CD4-positive, alpha-beta T cell treated with Interleukin-10 for 1 hour (primary cell): ENCODE measurements at regions not wholly inside any gene's neighbourhood (a gene's known extent, or its start where the extent isn't known, plus 50 kb on each side); places are given as distances from the start of the nearest gene placed in this dataset.

Experiments
- DNase-seq: peaks from one replicate; pipeline ENCODE4 v3.0.0-alpha.2; 2020

GRCh38 chr14:100399052-100399849, 76.1 kb downstream of the SLC25A47 start:
- no peak for DNase-seq

GRCh38 chr14:100400115-100400514, 77.0 kb downstream of the SLC25A47 start:
- no peak for DNase-seq

GRCh38 chr14:100401031-100401692, 78.0 kb downstream of the SLC25A47 start:
- DNase-seq: no peak

- DNase-seq: no peak
These were observed 78.7 kb downstream of the SLC25A47 start for GRCh38 chr14:100401792-100402191.

- DNase-seq: no peak
These were observed 79.5 kb downstream of the SLC25A47 start for GRCh38 chr14:100402631-100403030.

- DNase-seq: no peak
These were observed 80.0 kb downstream of the SLC25A47 start for GRCh38 chr14:100403105-100403504.

- DNase-seq: no peak
These were observed 80.7 kb downstream of the SLC25A47 start for GRCh38 chr14:100403802-100404365.

GRCh38 chr14:100404419-100404818, 81.3 kb downstream of the SLC25A47 start:
- no peak for DNase-seq

GRCh38 chr14:100405760-100406455, 82.8 kb downstream of the SLC25A47 start:
- DNase-seq: no peak

GRCh38 chr14:100406505-100407131, 83.5 kb downstream of the SLC25A47 start:
- DNase-seq: peak; percentile 44

GRCh38 chr14:100407376-100408102, 84.4 kb downstream of the SLC25A47 start:
- no peak for DNase-seq

- DNase-seq: peak; percentile 30
These were observed 85.3 kb downstream of the SLC25A47 start for GRCh38 chr14:100408350-100409002.

GRCh38 chr14:100409003-100409360, 85.8 kb downstream of the SLC25A47 start:
- DNase-seq: no peak

- DNase-seq: no peak
These were observed 86.5 kb downstream of the SLC25A47 start for GRCh38 chr14:100409651-100410050.

GRCh38 chr14:100410056-100410565, 87.0 kb downstream of the SLC25A47 start:
- DNase-seq: no peak

GRCh38 chr14:100413699-100414098, 90.6 kb downstream of the SLC25A47 start:
- DNase-seq: no peak

GRCh38 chr14:100415226-100415625, 92.1 kb downstream of the SLC25A47 start:
- no peak for DNase-seq

- DNase-seq: no peak
These were observed 93.0 kb downstream of the SLC25A47 start for GRCh38 chr14:100416081-100416680.

GRCh38 chr14:100416921-100417860, 94.1 kb downstream of the SLC25A47 start:
- no peak for DNase-seq

GRCh38 chr14:100419856-100420255, 96.7 kb downstream of the SLC25A47 start:
- DNase-seq: no peak
